HG02588 (cell line): ENCODE measurements at regions not wholly inside any gene's neighbourhood (a gene's known extent, or its start where the extent isn't known, plus 50 kb on each side); places are given as distances from the start of the nearest gene placed in this dataset.

Source experiments
- ATAC-seq: cut with Tn5 transposase; IDR thresholded peaks from one replicate; pipeline ENCODE4 v1.9.1; 2021; ENCODE audit warnings: mild to moderate bottlenecking, moderate library complexity; ENCODE audit not compliant: unreplicated experiment

DNA sequence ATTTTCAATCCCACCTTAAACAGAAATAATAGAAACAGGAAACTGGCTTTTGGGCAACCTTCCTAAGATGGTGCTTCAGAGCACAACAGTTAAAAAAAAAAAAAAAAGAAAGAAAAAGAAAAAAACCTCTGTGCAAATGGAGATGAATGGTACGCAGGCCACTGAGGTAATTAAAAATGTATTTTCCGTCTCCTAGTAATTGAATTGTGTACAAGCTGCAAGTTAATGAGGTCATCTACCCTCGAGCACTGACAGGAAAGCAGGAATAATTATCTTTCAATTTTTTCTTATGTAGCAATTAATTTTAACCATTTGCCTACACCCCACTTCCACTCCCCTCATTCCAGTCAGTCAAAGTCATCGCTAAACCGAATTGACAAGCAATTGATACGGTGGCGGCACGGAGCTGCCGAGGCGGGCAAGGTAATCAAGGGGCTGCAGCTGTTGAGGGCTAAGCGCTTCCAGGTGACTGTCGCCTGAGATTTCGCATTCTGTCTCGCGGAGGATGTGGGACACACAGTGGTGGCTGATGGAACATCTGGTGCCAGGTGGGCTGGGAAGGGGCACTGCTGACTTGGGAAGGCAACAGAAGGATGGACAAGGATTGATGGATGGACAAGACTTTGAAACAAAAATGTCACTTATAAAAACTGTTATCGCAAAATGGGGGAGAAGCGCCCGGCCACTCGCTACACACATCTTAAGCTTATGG, 109.4 kb downstream of the RCN1 start:
- no peak for ATAC-seq

DNA sequence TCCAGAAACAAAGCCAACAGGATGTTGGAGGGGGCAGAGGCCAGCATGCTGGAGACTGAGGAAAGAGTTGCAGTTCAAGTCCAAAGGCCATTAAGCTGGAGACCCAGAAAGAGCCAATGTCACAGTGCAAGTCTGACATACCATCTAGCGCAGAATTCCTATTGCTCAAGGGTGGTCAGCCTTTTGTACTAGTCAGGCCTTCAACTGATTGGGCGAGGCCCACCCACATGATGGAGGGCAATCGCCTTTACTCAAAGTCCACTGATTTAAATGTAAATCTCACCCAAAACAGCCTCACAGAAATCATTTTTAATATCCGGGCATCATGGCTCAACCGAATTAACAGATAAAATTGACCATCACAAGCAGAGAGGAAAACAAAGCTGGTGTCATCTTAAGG, 113.9 kb downstream of the RCN1 start:
- ATAC-seq: no peak

DNA sequence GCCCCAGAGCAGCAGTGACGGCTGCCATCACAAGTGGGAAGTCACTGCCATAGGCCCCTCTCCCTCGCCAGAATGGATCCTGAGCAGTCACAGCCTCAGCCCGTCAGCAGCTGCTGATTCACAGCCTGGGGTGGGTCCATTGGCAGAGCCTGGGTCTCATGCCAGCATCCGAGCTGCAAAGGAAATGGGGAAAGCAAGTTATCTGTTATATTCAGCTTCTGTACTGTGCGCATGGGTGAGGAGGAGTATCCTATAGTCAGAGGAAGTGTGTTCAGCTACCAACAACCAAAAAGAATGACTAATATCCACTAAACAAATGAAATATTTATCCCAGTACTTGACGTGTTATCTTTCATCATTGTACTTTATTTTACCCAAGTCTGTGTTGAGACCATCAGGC, 119.7 kb downstream of the RCN1 start:
- ATAC-seq: no peak

DNA sequence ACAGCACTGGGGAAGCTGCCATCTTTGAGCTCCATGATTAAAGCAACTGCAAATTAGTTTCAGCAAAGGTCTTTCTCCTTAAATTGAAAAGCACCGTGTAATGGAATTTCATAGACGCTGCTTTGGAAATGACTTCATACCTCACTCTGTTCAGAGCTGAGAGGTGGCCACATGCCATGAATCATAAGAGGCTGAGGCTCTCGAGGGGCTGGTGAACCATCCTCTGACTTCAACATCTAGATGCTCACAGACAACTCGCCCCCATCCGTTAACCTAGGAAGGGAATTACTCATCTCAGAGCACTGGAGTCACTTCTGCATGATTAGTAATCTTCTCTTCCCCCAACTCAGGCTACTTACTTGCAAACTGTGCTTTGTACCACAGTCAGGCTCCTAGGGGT, 122.3 kb downstream of the RCN1 start:
- no peak for ATAC-seq

DNA sequence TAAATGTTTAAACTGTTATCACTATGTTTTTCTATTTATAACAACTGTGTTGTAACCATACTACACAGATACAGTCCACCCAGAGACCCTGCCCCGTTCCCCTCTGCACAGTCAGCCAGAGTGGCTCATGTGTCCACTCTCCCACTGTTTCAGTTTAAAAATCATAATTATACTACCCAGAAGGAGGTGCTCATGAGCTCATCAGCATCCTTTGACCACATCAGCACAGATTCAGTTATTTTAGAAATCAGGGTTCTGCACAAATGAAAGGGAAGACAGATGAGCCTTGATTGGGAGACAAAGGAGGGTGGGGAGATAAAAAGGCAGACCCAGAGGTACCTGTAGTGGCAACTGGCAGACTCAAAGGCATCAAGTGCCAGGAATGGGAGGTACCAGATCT, 124.3 kb downstream of the RCN1 start:
- no peak for ATAC-seq

DNA sequence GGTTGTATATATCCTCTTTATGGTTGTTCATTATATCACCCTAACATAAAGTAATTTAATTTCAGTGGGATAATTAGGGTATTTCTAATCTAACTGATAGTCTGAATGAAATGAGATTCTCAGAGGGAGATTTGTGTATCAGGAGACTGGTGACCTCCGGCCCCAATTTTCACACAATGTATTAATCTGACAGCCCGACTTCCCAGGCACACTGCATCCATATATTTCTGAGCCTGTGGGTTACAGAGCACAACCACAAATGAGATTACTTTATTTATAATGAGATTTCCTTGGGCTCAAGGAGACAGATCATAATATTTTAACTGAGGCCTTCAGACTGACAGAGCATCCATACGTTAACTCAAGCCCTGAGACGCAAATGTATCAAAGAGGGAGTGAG, 125.9 kb downstream of the RCN1 start:
- ATAC-seq: no peak

DNA sequence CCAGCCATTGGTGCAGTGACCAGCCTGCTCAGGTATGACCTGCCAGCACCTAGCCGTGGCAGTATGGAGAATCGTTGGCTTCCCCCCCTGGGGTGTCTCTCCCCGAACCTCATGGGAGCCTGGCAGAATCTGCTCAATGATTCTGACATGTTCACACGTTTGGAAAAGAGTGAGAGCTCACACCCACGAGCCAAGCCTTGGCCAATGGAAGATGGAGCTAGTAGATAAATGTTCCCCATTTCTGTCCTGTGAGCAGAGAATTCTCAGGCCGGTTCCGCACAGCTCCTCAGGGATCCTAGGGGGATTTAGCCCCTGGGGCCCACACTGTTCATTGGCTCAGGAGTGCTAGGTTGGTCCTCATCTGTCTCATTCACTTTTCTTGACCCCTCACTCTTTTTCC, 128.4 kb downstream of the RCN1 start:
- ATAC-seq: no peak

DNA sequence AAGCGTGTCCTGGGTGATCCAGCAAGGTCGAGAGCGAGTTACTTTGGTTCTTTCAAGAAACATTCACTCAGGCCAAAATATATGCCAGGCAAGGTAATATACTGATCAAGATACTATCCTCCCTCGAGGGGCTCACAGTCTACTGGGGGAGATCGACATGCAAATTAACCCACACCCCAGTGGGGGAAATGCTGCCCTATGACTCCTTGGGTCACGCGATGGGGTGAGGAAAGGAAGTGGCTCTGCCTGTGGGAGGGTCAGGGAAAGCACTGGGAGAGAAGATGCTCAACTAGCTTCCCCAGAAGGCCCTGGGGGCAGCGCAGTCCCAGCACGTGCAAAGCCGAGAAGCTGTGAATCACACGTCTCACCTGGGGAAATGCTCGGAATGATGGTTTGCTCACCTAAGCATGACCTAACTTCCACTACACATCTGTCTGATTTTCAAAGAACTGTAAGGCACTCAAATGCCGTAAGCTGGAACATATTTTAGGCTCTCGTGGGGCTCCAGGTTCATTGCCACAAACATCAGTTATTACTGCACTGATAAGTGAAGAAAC, 130.7 kb downstream of the RCN1 start:
- ATAC-seq: no peak

DNA sequence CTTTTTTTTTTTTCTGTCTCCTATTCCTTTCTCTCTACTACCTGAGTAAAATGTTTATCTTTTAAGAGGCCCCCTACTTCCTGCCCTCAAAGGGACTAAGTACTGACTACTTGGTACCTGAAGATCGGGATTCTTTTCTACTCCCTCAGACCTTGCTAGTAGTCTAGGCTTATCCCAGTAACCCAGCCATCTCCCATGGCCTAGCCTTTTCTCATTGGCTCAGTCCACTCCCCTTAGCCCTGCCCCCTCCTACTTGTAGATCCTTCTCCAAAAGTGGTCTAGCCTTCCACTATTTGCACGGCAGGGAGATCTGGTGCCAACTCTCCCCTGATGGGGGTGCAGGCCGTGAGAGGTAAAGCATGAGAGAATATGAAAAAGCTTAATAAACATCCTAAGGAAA, 133.7 kb downstream of the RCN1 start:
- no peak for ATAC-seq

DNA sequence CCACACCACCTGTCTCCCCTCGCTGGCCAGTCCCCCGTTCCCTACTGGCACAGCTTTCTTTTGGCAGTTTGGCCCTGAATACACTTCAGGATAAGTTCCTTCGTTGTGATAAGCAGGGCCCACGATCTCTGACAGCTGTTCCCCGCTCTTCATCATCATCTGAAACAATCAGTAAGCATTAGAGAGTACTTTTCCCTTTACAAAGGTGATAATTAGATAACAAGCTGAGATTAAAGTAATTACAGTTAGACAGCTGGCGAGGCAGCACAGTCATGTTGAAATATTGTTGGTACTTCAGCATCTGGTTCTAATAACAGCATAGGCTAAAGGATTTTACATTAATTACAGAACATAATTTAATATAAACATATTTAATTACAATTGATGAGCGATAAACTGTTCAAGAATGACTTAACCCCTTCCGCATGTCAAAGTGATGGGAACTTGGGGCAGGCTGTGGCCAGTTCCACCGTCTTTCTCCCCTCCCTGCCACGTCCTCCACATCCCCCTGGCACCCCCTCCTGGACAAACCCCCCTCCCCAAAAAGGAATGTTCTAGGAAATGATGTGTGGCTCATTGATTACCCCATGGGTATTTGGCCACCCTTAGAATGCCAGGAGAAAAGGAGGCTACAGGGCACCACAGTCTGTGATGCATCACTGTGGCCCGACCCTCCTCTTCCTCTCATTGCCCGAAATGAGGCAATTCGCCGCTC, 134.9 kb downstream of the RCN1 start:
- ATAC-seq: no peak

DNA sequence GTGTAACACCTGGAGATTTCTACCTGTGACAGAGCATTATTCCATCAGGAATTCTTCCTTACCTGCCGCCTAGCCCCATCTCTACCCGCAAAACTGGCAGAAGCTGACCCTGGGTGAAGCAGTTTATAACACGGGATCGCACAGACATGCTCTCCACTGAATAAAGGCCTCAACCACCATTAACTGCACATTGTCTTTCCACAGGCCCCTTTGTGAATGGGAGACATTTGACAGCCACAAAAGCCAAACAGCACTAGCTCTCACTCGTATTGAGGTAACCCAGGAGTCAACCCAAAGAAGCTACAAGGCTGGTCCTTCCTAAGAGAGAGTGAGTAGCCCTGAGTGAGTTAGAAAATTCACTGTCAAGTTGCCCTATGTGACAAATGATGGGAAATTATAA, 135.6 kb downstream of the RCN1 start:
- no peak for ATAC-seq

DNA sequence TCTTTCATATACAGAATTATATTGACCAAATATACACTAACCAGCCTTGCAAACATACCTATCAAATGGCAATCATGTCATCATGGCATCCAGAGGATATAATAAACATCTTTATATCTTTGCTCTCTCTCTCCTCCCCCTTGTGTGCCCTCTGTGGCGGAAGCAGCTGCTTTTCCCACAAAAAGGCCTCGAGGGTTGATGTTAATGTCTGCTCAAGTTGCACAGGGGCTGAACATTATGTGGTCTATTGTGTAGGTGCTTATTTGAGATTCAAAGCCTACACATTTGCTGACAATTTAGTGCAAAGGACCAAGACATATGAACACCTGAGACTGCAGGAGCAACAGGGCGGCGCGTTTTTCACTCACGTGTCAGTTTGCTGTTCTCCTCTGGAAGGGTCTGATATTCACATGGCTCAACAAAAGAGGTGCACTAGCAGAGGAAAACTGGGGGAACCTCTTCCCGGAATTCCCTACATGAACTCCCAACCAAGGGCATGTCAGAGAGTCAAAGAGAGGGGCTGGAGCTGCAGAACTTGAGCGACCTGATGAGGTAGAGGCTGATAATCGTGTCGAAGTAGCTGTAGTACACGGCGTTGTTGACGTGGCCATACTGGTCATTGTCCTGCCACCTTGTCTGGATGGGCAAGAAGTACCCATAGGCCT, 138.8 kb downstream of the RCN1 start:
- ATAC-seq: no peak

DNA sequence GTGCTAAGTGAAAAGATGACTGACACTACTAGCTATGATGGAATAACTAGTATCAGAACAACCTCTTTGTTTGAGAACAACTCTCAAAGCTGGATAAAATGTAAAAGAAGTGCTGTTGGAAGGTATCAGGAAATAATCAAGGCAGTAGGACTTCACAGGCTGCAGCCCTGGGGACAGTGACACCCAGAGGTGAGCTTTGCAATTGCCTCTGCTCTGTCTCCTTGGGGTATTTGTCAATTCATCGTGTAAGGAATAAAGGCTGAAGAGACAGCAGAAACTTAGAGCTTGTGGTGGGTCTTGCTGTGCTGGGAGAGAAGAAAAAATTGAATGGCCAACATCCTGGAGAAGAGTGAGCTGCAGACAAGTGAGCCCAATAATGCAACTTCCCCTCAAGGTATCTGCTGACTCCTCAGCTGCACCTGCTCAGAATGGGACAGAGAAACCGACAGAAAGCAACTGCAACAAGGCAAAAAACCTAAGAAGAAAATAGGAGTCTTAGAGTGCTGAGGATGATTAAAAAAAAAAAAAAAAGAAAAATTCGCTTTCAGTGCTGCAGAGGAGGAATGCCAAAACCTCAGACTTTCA, 141.1 kb downstream of the RCN1 start:
- ATAC-seq: peak; percentile 66

DNA sequence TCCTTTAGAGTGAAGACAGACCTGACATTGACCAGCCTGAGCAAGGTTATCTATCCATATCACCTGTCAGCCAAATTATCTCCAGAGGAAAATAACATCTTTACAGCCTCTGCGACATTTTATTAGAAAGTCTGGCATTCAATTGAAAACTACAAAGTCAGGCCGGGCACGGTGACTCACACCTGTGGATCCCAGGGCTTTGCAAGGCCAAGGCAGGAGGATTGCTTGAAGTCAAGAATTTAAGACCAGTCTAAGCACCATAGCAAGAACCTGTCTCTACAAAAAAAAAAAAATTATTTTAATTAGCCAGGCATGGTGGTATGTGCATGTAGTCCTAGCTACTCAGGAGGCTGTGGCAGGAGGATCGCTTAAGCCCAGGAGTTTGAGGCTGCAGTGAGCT, 141.6 kb downstream of the RCN1 start:
- no peak for ATAC-seq

DNA sequence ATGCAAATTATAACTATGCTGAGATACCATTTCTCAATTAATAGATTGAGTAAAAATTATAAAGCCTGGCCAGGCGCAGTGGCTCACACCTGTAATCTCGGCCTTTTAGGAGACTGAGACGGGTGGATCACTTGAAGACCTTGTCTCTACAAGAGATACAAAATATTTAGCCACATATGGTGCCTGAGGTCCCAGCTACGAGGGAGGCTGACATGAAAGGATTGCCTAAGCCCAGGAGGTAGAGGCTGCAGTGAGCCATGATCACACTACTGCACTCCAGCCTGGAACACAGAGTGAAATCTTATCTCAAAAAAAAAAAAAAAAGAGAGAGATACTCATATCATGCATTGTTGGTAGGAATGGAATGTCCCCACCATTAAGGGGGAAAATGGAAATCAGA, 142.4 kb downstream of the RCN1 start:
- ATAC-seq: no peak

DNA sequence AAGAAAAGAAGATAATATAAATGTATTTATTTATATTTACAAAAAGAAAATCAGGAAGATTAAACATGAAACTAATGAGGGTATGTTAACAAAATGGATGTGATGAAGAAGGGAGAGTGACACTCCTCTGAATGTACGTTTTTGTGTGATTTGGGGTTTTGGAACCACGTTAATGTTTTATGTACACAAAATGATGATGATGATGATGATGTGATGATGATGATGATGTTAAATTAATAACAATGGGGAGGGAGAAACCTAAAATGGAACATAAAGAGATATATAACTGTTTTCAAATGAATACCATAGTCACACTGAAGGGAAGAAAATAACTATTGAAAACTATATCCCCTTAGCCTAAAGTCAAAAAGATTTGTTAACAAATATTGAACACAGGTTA, 143.1 kb downstream of the RCN1 start:
- ATAC-seq: no peak

DNA sequence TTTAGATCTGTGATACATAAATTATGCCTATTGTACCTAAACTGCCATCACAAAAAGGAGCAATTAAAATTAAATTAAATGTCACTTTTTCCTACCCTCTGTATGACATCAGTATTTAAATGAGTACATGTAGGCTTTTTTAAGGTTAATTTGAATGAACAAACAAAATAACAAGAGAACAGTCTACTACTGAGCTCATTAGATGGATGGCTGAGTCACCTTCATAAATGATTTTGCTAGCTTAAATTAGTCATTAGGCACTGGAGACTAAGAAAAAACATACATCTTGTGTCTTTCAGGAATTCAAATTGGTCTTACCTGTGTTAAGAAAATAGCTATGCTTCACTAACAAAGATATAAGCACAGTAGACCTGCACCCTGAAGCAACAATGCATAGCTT, 153.6 kb downstream of the RCN1 start:
- ATAC-seq: no peak

DNA sequence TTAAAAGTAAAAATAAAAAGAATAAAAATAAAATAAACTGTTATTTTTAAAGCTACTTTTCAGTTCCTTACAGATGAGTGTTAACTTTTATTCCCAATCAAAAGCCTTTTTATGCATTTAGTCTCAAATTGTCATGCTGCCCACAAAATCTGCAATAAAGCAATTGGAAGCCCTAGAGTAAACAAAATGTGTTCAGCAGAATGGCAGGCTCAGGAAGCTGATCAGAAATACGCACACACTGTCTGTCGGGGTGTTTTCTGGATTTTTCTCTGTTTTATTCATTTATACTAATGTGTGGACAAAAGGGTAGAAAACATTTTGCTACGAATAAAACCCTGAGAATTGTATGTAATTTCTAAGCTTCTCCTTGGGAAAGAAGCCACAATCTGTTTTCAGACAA, 162.8 kb downstream of the RCN1 start:
- no peak for ATAC-seq

DNA sequence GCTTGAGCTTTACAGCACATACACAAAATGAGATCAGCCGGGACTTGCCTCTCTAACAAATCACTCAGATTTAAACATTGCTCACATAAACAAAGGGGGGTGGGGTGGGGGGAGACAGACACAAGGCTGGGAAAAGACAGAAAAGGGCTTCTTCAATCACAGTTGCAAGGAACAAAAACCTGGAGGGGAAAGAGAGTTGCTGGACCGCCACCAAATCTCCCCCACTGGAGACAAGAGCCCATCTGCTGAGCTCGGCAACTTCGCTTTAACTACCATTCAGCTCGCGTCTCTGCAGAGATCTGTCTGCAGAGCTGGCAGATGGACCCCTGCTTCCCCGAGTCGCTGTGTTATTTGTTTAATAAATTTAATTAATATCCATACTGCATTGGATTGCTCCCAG, 165.0 kb downstream of the RCN1 start:
- no peak for ATAC-seq

DNA sequence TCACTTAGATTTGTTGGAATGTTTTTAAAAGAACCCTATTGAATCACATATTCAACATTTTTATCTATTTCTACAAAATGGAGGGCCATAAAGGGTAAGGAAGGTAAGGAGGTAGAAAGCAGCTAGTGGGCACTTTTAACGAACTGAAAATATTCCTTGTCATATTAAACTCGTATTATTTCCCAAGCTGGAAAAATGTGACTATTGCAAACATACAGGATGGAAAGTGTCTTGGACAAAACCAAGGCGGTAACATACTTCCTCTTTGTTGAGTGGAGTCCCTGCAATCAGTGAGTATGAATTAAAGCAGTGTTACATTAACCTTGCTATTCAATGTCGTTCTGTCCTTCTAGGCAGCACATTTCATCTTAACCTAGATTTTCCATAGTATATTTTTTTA, 165.6 kb downstream of the RCN1 start:
- ATAC-seq: no peak

DNA sequence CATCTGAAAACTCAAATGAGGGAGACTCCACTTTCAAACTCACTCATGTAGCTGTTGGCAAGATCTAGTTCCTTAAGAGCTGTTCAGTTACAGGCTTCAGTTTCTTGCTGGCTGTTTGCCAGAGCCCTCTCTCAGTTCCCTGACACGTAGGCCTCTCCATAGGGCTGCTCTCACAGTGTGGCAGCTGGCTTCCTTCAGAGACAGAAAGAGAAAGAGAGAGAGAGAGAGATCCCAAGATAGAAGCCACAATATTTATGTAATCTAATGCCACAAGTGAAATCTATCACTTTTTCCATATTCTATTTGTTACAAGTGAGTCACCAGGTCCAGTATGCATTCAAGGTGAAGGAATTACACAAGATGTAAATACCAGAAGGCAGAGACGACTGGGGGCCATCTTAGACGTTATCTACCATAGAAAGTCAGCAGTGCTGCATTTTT, 168.8 kb downstream of the RCN1 start:
- peak; percentile 96 for ATAC-seq

DNA sequence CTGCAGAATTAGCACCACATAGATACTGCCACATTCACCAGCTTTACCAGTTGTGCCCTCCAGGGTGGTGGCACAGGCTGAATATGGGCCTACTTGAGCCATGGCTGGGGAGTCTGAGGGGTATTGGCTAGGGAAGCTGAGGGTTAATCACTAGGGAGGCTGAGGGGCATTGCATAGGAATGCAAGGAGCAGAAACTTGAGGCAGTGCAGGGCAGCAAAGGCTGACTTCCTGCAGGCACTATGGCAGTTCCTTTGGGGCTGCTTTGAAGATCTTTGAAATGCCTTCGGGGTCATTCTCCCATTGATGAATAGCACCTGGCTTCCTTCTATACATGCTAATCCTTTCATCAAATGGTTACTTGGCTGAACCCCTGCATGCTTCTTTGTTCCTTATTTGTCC, 171.5 kb downstream of the RCN1 start:
- ATAC-seq: no peak
